Central memory CD8-positive, alpha-beta T cell (primary cell): ENCODE measurements at regions not wholly inside any gene's neighbourhood (a gene's known extent, or its start where the extent isn't known, plus 50 kb on each side); places are given as distances from the start of the nearest gene placed in this dataset.

Source experiments
- ATAC-seq: fragments of 150-1000 bp; cut with Tn5 transposase; replicated peaks from 2 replicates; pipeline ENCODE4 v1.10.0; 2022; ENCODE audit warnings: mild to moderate bottlenecking, moderate FRiP score, moderate number of reproducible peaks; ENCODE audit not compliant: poor library complexity, severe bottlenecking; ENCODE audit errors: extremely low read depth
- DNase-seq, 2 donors: peaks; one replicate each; pipeline ENCODE4 v3.0.0; 2021; ENCODE audit warnings: low spot score in 2 of 2
- H3K27ac Mint-ChIP-seq: one replicate; pipeline ENCODE4 v1.8.0; 2022; ENCODE audit warnings: low read depth, mild to moderate bottlenecking, moderate library complexity, mixed read lengths
- H3K27me3 Mint-ChIP-seq: one replicate; pipeline ENCODE4 v1.8.0; 2022; ENCODE audit warnings: mixed read lengths
- H3K36me3 Mint-ChIP-seq: one replicate; pipeline ENCODE4 v1.8.0; 2022; ENCODE audit warnings: mild to moderate bottlenecking, moderate library complexity, mixed read lengths; ENCODE audit not compliant: insufficient read depth
- H3K4me1 Mint-ChIP-seq: one replicate; pipeline ENCODE4 v1.8.0; 2022; ENCODE audit warnings: mixed read lengths
- H3K4me3 Mint-ChIP-seq: one replicate; pipeline ENCODE4 v1.8.0; 2022; ENCODE audit warnings: mild to moderate bottlenecking, moderate library complexity, mixed read lengths
- H3K9me3 Mint-ChIP-seq: one replicate; pipeline ENCODE4 v1.8.0; 2022; ENCODE audit warnings: mixed read lengths

DNA sequence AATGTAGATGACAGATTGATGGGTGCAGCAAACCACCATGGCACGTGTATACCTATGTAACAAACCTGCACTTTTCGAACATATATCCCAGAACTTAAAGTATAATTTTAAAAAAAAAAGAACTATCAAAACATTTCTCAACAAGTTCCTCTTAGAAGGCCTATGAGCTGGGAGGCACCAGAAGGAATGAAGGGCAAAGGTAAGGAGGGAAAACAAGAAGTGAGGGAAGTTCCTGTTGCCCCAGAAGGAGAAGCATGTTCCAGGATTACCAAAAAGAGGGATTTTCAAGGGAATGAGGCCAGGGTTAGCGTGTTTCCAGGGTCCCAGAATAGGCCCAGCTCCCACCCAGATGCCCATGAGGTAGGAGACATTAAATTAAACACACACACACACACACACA is 361.0 kb downstream of the SETD4 start:
- Mint-ChIP-seq H3K27ac (no peak overlapping the region), H3K4me3 (no peak overlapping the region), H3K9me3 (no peaks in the 10 kb centered on the region), H3K27me3 (peaks cover 62% of the 10 kb centered on the region), H3K36me3 (no peaks in the 10 kb centered on the region), H3K4me1 (no peaks in the 10 kb centered on the region)
- ATAC-seq, result no peak
- no peak for DNase-seq

DNA sequence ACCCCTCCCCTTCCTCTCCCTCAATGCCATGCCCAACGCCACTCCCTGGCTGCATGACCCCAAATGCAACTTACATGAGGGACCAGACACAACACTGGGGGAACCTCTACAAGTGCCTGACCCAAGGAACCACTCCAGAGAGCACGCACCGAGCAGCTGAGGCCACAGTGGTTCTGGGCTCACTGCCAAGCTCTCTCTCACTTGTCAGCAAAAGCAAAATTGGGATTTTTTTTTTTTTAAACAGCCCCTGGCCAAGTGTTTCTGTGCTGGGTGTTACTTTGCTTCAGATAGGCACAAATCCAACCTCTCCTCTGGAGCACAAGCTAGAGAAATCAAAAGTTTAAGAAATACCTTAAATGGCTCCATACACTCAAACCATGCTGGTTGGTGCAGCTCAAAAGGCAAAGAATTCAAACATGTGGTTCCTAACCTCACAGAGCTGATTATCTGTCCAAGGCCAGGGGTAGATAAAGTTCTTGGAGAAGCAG is 363.0 kb downstream of the SETD4 start:
- Mint-ChIP-seq H3K4me3 (no peak overlapping the region), H3K4me1 (no peaks in the 10 kb centered on the region), H3K27ac (no peak overlapping the region), H3K36me3 (no peaks in the 10 kb centered on the region), H3K27me3 (peaks cover 43% of the 10 kb centered on the region), H3K9me3 (no peaks in the 10 kb centered on the region)
- DNase-seq (no peak), ATAC-seq (no peak)

DNA sequence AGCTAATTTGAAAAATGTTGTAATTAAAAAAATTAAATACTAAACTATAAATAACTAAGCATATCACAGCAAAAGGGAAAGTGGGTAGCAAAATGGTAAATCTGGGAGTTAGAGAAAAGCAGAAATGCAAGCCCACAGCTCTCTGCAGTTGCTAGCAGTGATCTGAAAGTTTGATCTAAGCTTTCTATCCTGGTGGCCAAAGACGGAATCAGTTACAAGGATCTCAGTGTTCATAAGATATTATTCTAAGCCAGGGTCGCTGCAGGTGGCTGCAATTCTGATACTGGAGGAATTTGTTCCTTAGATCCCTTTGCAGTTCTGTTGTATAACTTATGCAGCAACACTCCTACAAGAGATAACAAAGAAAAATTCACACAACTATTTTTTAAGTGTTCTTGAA is 363.7 kb downstream of the SETD4 start:
- Mint-ChIP-seq H3K36me3 (no peaks in the 10 kb centered on the region), H3K9me3 (no peaks in the 10 kb centered on the region), H3K27ac (no peak overlapping the region), H3K27me3 (peaks cover 47% of the 10 kb centered on the region), H3K4me1 (no peaks in the 10 kb centered on the region), H3K4me3 (no peak overlapping the region)
- ATAC-seq (no peak), DNase-seq (no peak)

GRCh38 chr21:35692311-35692710 is 368.0 kb downstream of the SETD4 start:
- no peak for ATAC-seq
- DNase-seq, result no peak
- no peaks in the 10 kb centered on the region for H3K4me1 Mint-ChIP-seq
- H3K9me3 Mint-ChIP-seq, result no peaks in the 10 kb centered on the region
- peaks cover 2% of the 10 kb centered on the region for H3K36me3 Mint-ChIP-seq
- H3K27me3 Mint-ChIP-seq, result peaks cover 34% of the 10 kb centered on the region
- no peak overlapping the region for H3K27ac Mint-ChIP-seq
- H3K4me3 Mint-ChIP-seq, result no peak overlapping the region

- ATAC-seq (no peak), DNase-seq (no peak)
- Mint-ChIP-seq H3K4me3 (no peak overlapping the region), H3K9me3 (no peaks in the 10 kb centered on the region), H3K27me3 (peaks cover 45% of the 10 kb centered on the region), H3K36me3 (peaks cover 4% of the 10 kb centered on the region), H3K4me1 (no peaks in the 10 kb centered on the region), H3K27ac (no peak overlapping the region)
These were observed 369.9 kb downstream of the SETD4 start for GRCh38 chr21:35690436-35690835.

DNA sequence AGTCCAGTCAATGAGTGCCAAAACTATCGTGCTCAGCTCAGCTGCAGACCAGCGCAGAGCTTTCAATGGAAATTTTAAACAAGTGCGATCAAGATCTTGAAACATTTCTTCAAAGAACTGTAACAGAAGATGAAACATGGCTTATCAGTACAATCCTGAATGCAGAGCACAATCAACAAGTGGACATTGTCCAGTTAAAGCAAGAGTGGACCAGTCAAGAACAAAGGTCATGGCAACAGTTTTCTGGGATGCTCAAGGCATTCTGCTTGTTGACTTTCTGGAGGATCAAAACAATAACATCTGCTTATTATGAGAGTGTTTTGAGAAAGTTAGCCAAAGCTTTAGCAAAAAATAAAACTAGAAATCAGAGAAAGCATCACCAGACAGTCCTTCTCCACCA is 374.2 kb downstream of the SETD4 start:
- Mint-ChIP-seq H3K9me3 (no peaks in the 10 kb centered on the region), H3K27ac (no peak overlapping the region), H3K27me3 (peaks cover 49% of the 10 kb centered on the region)

GRCh38 chr21:35683664-35684304 is 376.5 kb downstream of the SETD4 start:
- no peak for DNase-seq
- Mint-ChIP-seq H3K36me3 (peaks cover 1% of the 10 kb centered on the region), H3K27me3 (peaks cover 45% of the 10 kb centered on the region), H3K4me3 (no peak overlapping the region), H3K9me3 (no peaks in the 10 kb centered on the region), H3K4me1 (no peaks in the 10 kb centered on the region), H3K27ac (no peak overlapping the region)
- ATAC-seq, result no peak

More for the DNA sequence above, 374.2 kb downstream of the SETD4 start:
- Mint-ChIP-seq H3K4me3 (no peak overlapping the region), H3K4me1 (no peaks in the 10 kb centered on the region), H3K36me3 (peaks cover 4% of the 10 kb centered on the region)
- DNase-seq, result no peak
- no peak for ATAC-seq

- Mint-ChIP-seq H3K9me3 (no peaks in the 10 kb centered on the region), H3K27ac (no peak overlapping the region), H3K36me3 (peaks cover 1% of the 10 kb centered on the region), H3K4me3 (no peak overlapping the region), H3K4me1 (no peaks in the 10 kb centered on the region), H3K27me3 (peaks cover 43% of the 10 kb centered on the region)
- ATAC-seq, result no peak
- DNase-seq, result no peak
These were observed 377.3 kb downstream of the SETD4 start for GRCh38 chr21:35682904-35683549.

DNA sequence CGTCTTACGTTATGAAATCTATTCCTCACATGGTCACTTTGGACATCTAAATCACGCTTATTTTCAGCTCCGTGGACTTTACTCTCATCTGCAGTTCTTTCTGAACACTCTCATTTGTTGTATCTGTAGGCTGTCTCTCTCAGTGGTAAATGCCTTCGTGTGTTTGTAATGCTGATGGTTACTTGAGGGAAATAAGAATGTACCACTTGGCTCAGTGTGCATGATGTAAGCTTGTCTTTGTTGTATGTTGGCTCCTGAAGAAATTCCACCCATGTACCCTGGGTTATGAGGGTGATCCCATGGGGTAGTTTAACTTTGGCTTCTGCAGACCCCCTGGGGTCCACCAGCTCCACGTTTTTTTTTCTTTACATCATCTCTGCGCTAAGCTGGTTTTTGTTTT is 378.4 kb downstream of the SETD4 start:
- Mint-ChIP-seq H3K4me3 (no peak overlapping the region), H3K27ac (no peak overlapping the region), H3K9me3 (no peaks in the 10 kb centered on the region), H3K4me1 (no peaks in the 10 kb centered on the region), H3K36me3 (peaks cover 2% of the 10 kb centered on the region), H3K27me3 (peaks cover 43% of the 10 kb centered on the region)
- DNase-seq (no peak), ATAC-seq (no peak)

DNA sequence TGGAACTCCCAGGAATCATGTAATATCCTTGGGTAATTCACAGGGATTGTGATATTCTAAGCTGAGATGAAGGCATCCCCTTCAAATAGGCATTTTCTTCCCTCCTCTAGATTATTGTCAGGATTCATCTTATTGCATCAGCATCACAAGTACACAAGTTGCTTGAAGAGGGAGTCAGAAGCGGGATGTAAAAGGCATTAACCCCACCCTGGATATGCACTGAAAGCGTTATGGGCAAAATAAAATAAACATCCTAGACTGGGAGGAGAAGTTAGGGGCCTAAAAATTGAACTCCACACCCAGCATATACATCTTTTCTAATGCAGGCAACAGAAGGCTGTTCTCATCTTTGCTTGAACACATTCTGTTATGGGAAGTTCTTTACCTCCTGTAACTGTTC is 381.2 kb downstream of the SETD4 start:
- no peak overlapping the region for H3K4me3 Mint-ChIP-seq
- DNase-seq (no peak), ATAC-seq (no peak)
- H3K9me3 Mint-ChIP-seq, result no peaks in the 10 kb centered on the region
- H3K4me1 Mint-ChIP-seq, result no peaks in the 10 kb centered on the region
- no peak overlapping the region for H3K27ac Mint-ChIP-seq
- peaks cover 1% of the 10 kb centered on the region for H3K36me3 Mint-ChIP-seq
- peaks cover 39% of the 10 kb centered on the region for H3K27me3 Mint-ChIP-seq

- Mint-ChIP-seq H3K4me1 (no peaks in the 10 kb centered on the region), H3K27ac (no peak overlapping the region), H3K27me3 (peaks cover 39% of the 10 kb centered on the region), H3K9me3 (no peaks in the 10 kb centered on the region), H3K36me3 (peaks cover 1% of the 10 kb centered on the region), H3K4me3 (no peak overlapping the region)
- ATAC-seq, result no peak
- DNase-seq, result no peak
These were observed 381.9 kb downstream of the SETD4 start for GRCh38 chr21:35678393-35678792.

DNA sequence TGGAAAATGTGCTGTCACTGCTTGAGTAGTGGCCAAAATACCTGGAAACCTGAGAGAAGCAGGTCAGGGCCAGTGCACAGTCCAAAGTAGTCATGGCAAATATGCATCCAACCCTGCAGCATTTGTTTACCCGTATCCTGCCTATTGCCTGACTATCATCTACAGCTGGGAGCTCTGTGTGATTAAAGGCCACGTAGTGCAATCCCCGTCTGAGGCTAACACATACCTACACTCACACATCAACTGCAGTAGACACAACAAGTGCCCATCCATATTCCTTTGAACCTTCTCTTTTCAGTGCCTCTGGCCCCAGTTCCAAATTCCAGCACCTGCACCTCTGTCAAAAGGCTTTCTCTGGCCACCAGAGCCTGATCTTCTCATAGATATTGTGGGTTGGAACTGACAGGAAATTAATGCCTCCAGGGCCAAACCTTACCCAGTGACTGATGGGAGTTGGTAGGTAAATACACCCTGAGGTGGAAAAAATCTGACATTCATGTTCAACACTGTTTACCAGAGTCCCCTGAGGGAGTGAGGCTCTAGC is 383.0 kb downstream of the SETD4 start:
- DNase-seq (no peak), ATAC-seq (no peak)
- Mint-ChIP-seq H3K9me3 (no peaks in the 10 kb centered on the region), H3K4me3 (no peak overlapping the region), H3K36me3 (peaks cover 1% of the 10 kb centered on the region), H3K27ac (no peak overlapping the region), H3K4me1 (no peaks in the 10 kb centered on the region), H3K27me3 (peaks cover 37% of the 10 kb centered on the region)

GRCh38 chr21:35674895-35675470 is 385.3 kb downstream of the SETD4 start:
- no peak for DNase-seq
- no peak overlapping the region for H3K27ac Mint-ChIP-seq
- peaks cover 48% of the 10 kb centered on the region for H3K27me3 Mint-ChIP-seq
- no peak for ATAC-seq
- peaks cover 1% of the 10 kb centered on the region for H3K36me3 Mint-ChIP-seq
- H3K4me1 Mint-ChIP-seq, result no peaks in the 10 kb centered on the region
- H3K9me3 Mint-ChIP-seq, result no peaks in the 10 kb centered on the region
- no peak overlapping the region for H3K4me3 Mint-ChIP-seq
